KMS-11 (cell line): ENCODE measurements at regions not wholly inside any gene's neighbourhood (a gene's known extent, or its start where the extent isn't known, plus 50 kb on each side); places are given as distances from the start of the nearest gene placed in this dataset.

Experiments
- H2AFZ ChIP-seq: fragments of 200-600 bp; sonication (generic); 2 replicates; pipeline ENCODE4 v1.6.1; 2016; ENCODE audit warnings: antibody characterized with exemption, mixed run types, low read depth
- H3K27ac ChIP-seq: fragments of 200-600 bp; sonication (generic); 2 replicates; pipeline ENCODE4 v1.6.1; 2016; ENCODE audit warnings: mild to moderate bottlenecking, mixed run types
- H3K27me3 ChIP-seq: fragments of 200-600 bp; sonication (generic); 2 replicates; pipeline ENCODE4 v1.6.1; 2017; ENCODE audit warnings: mild to moderate bottlenecking, low read depth, mixed run types, moderate library complexity; ENCODE audit not compliant: insufficient read depth
- H3K36me3 ChIP-seq: fragments of 200-600 bp; sonication (generic); 2 replicates; pipeline ENCODE4 v1.6.1; 2017; ENCODE audit warnings: mild to moderate bottlenecking, mixed run types; ENCODE audit not compliant: insufficient read depth
- H3K4me1 ChIP-seq: fragments of 200-600 bp; sonication (generic); 2 replicates; pipeline ENCODE4 v1.6.1; 2016; ENCODE audit warnings: mild to moderate bottlenecking, low read depth, mixed run types; ENCODE audit not compliant: poor library complexity, severe bottlenecking
- H3K4me2 ChIP-seq: fragments of 200-600 bp; sonication (generic); 2 replicates; pipeline ENCODE4 v1.7.0; 2016; ENCODE audit warnings: mild to moderate bottlenecking, mixed run types
- H3K4me3 ChIP-seq: fragments of 200-600 bp; sonication (generic); IDR thresholded peaks from 2 replicates; pipeline ENCODE4 v1.6.1; 2017; ENCODE audit warnings: low read depth, low read length, mixed read lengths; ENCODE audit not compliant: insufficient read depth
- H3K79me2 ChIP-seq: fragments of 200-600 bp; sonication (generic); 2 replicates; pipeline ENCODE4 v1.6.1; 2016; ENCODE audit warnings: low read depth, mixed run types; ENCODE audit not compliant: insufficient read depth
- H3K9ac ChIP-seq: fragments of 200-600 bp; sonication (generic); 2 replicates; pipeline ENCODE4 v1.6.1; 2016; ENCODE audit warnings: mild to moderate bottlenecking, mixed run types
- H4K20me1 ChIP-seq: fragments of 200-600 bp; sonication (generic); 2 replicates; pipeline ENCODE4 v1.6.1; 2016; ENCODE audit warnings: mild to moderate bottlenecking, mixed run types; ENCODE audit not compliant: insufficient read depth
- CTCF ChIP-seq: fragments of 200-600 bp; sonication (generic); conservative IDR thresholded peaks from 2 replicates; pipeline ENCODE4 v1.6.1; 2017; ENCODE audit warnings: low read depth, mild to moderate bottlenecking, antibody characterized with exemption, low read length, moderate library complexity, mixed read lengths

DNA sequence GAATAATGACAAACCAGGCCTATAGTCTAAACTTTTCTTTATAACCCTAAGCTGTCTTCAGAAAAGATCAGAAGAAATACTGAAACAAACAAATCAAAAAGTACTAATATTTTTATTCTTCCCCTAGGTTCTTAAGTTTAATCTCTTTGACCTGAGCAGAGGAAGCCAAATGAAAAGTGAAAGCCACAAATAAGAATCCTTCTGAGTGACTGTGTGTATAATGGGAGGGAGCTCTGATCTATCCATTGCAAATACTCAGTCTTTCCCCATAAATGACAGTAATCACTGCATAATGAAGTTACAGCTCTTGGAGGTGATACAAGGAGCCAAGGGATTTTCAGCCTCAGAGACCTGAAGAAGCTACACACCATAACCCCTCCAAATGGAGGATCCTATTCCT, 126.9 kb upstream of the ATP10B start:
- Histone ChIP-seq H3K4me3 (no peak overlapping the region), H3K36me3 (no peaks in the 10 kb centered on the region), H2AFZ (no peak overlapping the region), H3K27ac (no peak overlapping the region), H3K9ac (no peak overlapping the region), H4K20me1 (no peaks in the 10 kb centered on the region), H3K4me1 (peaks cover 12% of the 10 kb centered on the region), H3K4me2 (peak overlapping the region; percentile 7; the same call in 1 of the 2 replicates), H3K79me2 (no peaks in the 10 kb centered on the region), H3K27me3 (no peaks in the 10 kb centered on the region)
- no peak for TF ChIP-seq CTCF

DNA sequence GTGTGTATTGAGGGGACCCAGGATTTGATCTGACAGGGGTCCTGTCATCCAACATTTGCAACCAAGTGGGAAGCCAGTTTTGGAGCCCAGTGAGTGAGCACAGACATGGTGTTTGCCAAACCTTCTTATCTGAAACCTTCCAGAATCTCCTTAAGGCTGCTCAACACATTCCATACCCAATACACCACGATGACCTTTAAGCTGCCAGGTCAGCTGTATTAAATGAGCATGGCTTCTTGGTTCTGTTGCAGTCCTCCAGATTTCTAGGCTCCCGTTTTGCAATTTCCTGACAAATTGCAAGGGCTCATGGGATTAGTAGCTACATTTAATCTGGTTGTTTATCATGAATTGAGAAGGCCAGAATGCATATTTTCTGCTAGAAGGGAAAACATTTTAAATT, 124.2 kb upstream of the ATP10B start:
- no peak overlapping the region for H3K4me2 ChIP-seq
- no peaks in the 10 kb centered on the region for H4K20me1 ChIP-seq
- no peak overlapping the region for H3K4me3 ChIP-seq
- peaks cover 12% of the 10 kb centered on the region for H3K4me1 ChIP-seq
- no peaks in the 10 kb centered on the region for H3K36me3 ChIP-seq
- no peaks in the 10 kb centered on the region for H3K27me3 ChIP-seq
- no peak overlapping the region for H2AFZ ChIP-seq
- H3K9ac ChIP-seq, result no peak overlapping the region
- no peaks in the 10 kb centered on the region for H3K79me2 ChIP-seq
- H3K27ac ChIP-seq, result no peak overlapping the region
- no peak for TF ChIP-seq CTCF

DNA sequence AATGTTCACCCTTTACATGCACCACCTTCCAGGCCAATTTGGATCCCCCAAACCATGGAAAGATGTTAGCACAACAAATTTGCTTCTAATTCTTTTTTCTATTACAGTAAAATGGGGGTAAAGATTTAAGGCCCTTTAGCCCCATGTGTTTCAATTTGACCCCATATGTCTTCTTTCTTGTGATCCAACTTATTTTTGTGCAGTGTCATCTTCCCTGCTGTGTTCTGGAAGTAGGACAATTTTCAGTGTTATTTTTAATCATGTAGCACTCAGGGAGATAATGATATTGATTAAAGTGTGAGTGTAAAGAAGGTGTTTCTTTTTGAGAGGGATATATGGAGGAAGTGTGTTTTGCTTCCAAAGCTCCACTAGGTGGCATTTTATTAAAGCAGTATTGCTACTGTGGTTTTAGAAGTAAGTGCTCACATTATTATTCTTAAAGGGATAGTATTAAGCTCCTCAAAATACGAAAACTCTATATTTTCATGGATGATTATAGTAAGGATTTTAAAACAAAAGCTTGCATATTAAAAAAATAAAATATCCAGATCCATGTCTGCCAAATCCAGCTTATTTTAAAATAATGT, 118.7 kb upstream of the ATP10B start:
- Histone ChIP-seq H3K4me1 (no peaks in the 10 kb centered on the region), H3K9ac (no peak overlapping the region), H2AFZ (no peak overlapping the region), H3K79me2 (no peaks in the 10 kb centered on the region), H3K27me3 (no peaks in the 10 kb centered on the region), H3K4me2 (no peak overlapping the region), H3K27ac (no peak overlapping the region), H3K36me3 (no peaks in the 10 kb centered on the region), H3K4me3 (no peak overlapping the region), H4K20me1 (no peaks in the 10 kb centered on the region)
- no peak; the same call in 1 of the 2 replicates for TF ChIP-seq CTCF

GRCh38 chr5:160969645-160970044, 117.6 kb upstream of the ATP10B start:
- H2AFZ ChIP-seq, result no peak overlapping the region
- no peak for TF ChIP-seq CTCF
- H3K4me1 ChIP-seq, result no peaks in the 10 kb centered on the region
- no peaks in the 10 kb centered on the region for H4K20me1 ChIP-seq
- H3K4me3 ChIP-seq, result no peak overlapping the region
- no peaks in the 10 kb centered on the region for H3K79me2 ChIP-seq
- H3K9ac ChIP-seq, result no peak overlapping the region
- no peak overlapping the region for H3K4me2 ChIP-seq
- no peaks in the 10 kb centered on the region for H3K27me3 ChIP-seq
- no peaks in the 10 kb centered on the region for H3K36me3 ChIP-seq
- H3K27ac ChIP-seq, result no peak overlapping the region
